Activated T-helper 2 cell treated with anti-CD3 and anti-CD28 coated beads, Interferon-gamma antibody, Interleukin-2, Interleukin-4, amounts not matched to agents 10 μg/mL and 5 μg/mL and 100 μg/mL, durations not matched to agents 14 hours and 24 hours and 36 hours (primary cell): ENCODE measurements at regions not wholly inside any gene's neighbourhood (a gene's known extent, or its start where the extent isn't known, plus 50 kb on each side); places are given as distances from the start of the nearest gene placed in this dataset.

Experiments
- DNase-seq: peaks from one replicate; pipeline ENCODE4 v3.0.0; 2021; ENCODE audit warnings: low spot score
- H3K27ac Mint-ChIP-seq: one replicate; pipeline ENCODE4 v1.8.0; 2021; ENCODE audit warnings: mixed read lengths
- H3K27me3 Mint-ChIP-seq: one replicate; pipeline ENCODE4 v1.8.0; 2021; ENCODE audit warnings: low read depth, mixed read lengths
- H3K36me3 Mint-ChIP-seq: one replicate; pipeline ENCODE4 v1.8.0; 2021; ENCODE audit warnings: low read depth, mixed read lengths
- H3K4me1 Mint-ChIP-seq: one replicate; pipeline ENCODE4 v1.8.0; 2021; ENCODE audit warnings: low read depth, mixed read lengths
- H3K4me3 Mint-ChIP-seq: one replicate; pipeline ENCODE4 v1.8.0; 2021; ENCODE audit warnings: low read depth, mild to moderate bottlenecking, moderate library complexity, mixed read lengths
- H3K9me3 Mint-ChIP-seq: one replicate; pipeline ENCODE4 v1.8.0; 2021; ENCODE audit warnings: mixed read lengths
- intact Hi-C: fragments of 100-400 bp; cut with micrococcal nuclease; formaldehyde crosslinking; loops from one replicate; pipeline ENCODE4 v1.15.1; 2023

- DNase-seq: no peak
- Mint-ChIP-seq H3K4me1 (no peaks in the 10 kb centered on the region), H3K27ac (no peak overlapping the region), H3K9me3 (peaks cover 37% of the 10 kb centered on the region), H3K36me3 (no peaks in the 10 kb centered on the region), H3K27me3 (no peaks in the 10 kb centered on the region), H3K4me3 (no peak overlapping the region)
- intact Hi-C loops: no loop called here
Measured at GRCh38 chr3:6147883-6148282, 713.0 kb upstream of the GRM7 start.

GRCh38 chr3:6155650-6156338 is 705.1 kb upstream of the GRM7 start:
- intact Hi-C loops: no loop called here
- Mint-ChIP-seq H3K4me3 (no peak overlapping the region), H3K27ac (no peak overlapping the region), H3K36me3 (no peaks in the 10 kb centered on the region), H3K4me1 (no peaks in the 10 kb centered on the region), H3K9me3 (peaks cover 8% of the 10 kb centered on the region), H3K27me3 (no peaks in the 10 kb centered on the region)
- no peak for DNase-seq

GRCh38 chr3:6165951-6166350 is 695.0 kb upstream of the GRM7 start:
- no peak overlapping the region for H3K4me3 Mint-ChIP-seq
- intact Hi-C loops: no loop called here
- no peaks in the 10 kb centered on the region for H3K36me3 Mint-ChIP-seq
- H3K27me3 Mint-ChIP-seq: no peaks in the 10 kb centered on the region
- H3K4me1 Mint-ChIP-seq: no peaks in the 10 kb centered on the region
- peaks cover 30% of the 10 kb centered on the region for H3K9me3 Mint-ChIP-seq
- DNase-seq: no peak
- H3K27ac Mint-ChIP-seq: no peak overlapping the region

GRCh38 chr3:6168256-6168655 is 692.7 kb upstream of the GRM7 start:
- no peaks in the 10 kb centered on the region for H3K27me3 Mint-ChIP-seq
- no peaks in the 10 kb centered on the region for H3K36me3 Mint-ChIP-seq
- no peak overlapping the region for H3K4me3 Mint-ChIP-seq
- intact Hi-C loops: no loop called here
- H3K4me1 Mint-ChIP-seq: no peaks in the 10 kb centered on the region
- no peak overlapping the region for H3K27ac Mint-ChIP-seq
- DNase-seq: no peak
- peaks cover 25% of the 10 kb centered on the region for H3K9me3 Mint-ChIP-seq

GRCh38 chr3:6172871-6173642 is 687.9 kb upstream of the GRM7 start:
- no peak for DNase-seq
- Mint-ChIP-seq H3K9me3 (peaks cover 25% of the 10 kb centered on the region), H3K4me1 (no peaks in the 10 kb centered on the region), H3K36me3 (no peaks in the 10 kb centered on the region), H3K27me3 (no peaks in the 10 kb centered on the region), H3K4me3 (no peak overlapping the region), H3K27ac (no peak overlapping the region)
- intact Hi-C loops: no loop called here

GRCh38 chr3:6177417-6177816 is 683.5 kb upstream of the GRM7 start:
- no peaks in the 10 kb centered on the region for H3K27me3 Mint-ChIP-seq
- intact Hi-C loops: no loop called here
- H3K4me3 Mint-ChIP-seq: no peak overlapping the region
- H3K9me3 Mint-ChIP-seq: peaks cover 22% of the 10 kb centered on the region
- H3K36me3 Mint-ChIP-seq: no peaks in the 10 kb centered on the region
- DNase-seq: no peak
- H3K4me1 Mint-ChIP-seq: no peaks in the 10 kb centered on the region
- H3K27ac Mint-ChIP-seq: no peak overlapping the region

- intact Hi-C loops: no loop called here
- Mint-ChIP-seq H3K4me3 (no peak overlapping the region), H3K4me1 (no peaks in the 10 kb centered on the region), H3K27me3 (no peaks in the 10 kb centered on the region), H3K9me3 (peaks cover 20% of the 10 kb centered on the region), H3K36me3 (no peaks in the 10 kb centered on the region), H3K27ac (no peak overlapping the region)
- DNase-seq: no peak
Measured at GRCh38 chr3:6179761-6180160, 681.2 kb upstream of the GRM7 start.

- Mint-ChIP-seq H3K27ac (no peak overlapping the region), H3K4me1 (no peaks in the 10 kb centered on the region), H3K4me3 (no peak overlapping the region), H3K36me3 (no peaks in the 10 kb centered on the region), H3K27me3 (no peaks in the 10 kb centered on the region), H3K9me3 (peaks cover 20% of the 10 kb centered on the region)
- intact Hi-C loops: no loop called here
- DNase-seq: no peak
Measured at GRCh38 chr3:6180171-6180570, 680.7 kb upstream of the GRM7 start.

- Mint-ChIP-seq H3K4me3 (no peak overlapping the region), H3K27me3 (no peaks in the 10 kb centered on the region), H3K36me3 (no peaks in the 10 kb centered on the region), H3K27ac (no peak overlapping the region), H3K4me1 (no peaks in the 10 kb centered on the region), H3K9me3 (peaks cover 20% of the 10 kb centered on the region)
- intact Hi-C loops: no loop called here
- no peak for DNase-seq
Measured at GRCh38 chr3:6182476-6182875, 678.4 kb upstream of the GRM7 start.

- DNase-seq: no peak
- Mint-ChIP-seq H3K27ac (no peak overlapping the region), H3K9me3 (peaks cover 20% of the 10 kb centered on the region), H3K36me3 (no peaks in the 10 kb centered on the region), H3K27me3 (no peaks in the 10 kb centered on the region), H3K4me3 (no peak overlapping the region), H3K4me1 (no peaks in the 10 kb centered on the region)
- intact Hi-C loops: no loop called here
Measured at GRCh38 chr3:6182909-6183308, 678.0 kb upstream of the GRM7 start.

GRCh38 chr3:6189384-6189783 is 671.5 kb upstream of the GRM7 start:
- no peak for DNase-seq
- no peak overlapping the region for H3K27ac Mint-ChIP-seq
- peaks cover 40% of the 10 kb centered on the region for H3K9me3 Mint-ChIP-seq
- intact Hi-C loops: no loop called here
- no peaks in the 10 kb centered on the region for H3K4me1 Mint-ChIP-seq
- H3K27me3 Mint-ChIP-seq: no peaks in the 10 kb centered on the region
- H3K36me3 Mint-ChIP-seq: no peaks in the 10 kb centered on the region
- H3K4me3 Mint-ChIP-seq: no peak overlapping the region

GRCh38 chr3:6204891-6205290 is 656.0 kb upstream of the GRM7 start:
- no peak for DNase-seq
- Mint-ChIP-seq H3K9me3 (peaks cover 13% of the 10 kb centered on the region), H3K27me3 (no peaks in the 10 kb centered on the region), H3K4me1 (no peaks in the 10 kb centered on the region), H3K4me3 (no peak overlapping the region), H3K27ac (no peak overlapping the region), H3K36me3 (no peaks in the 10 kb centered on the region)
- intact Hi-C loops: no loop called here

- H3K9me3 Mint-ChIP-seq: peaks cover 14% of the 10 kb centered on the region
- H3K4me1 Mint-ChIP-seq: no peaks in the 10 kb centered on the region
- H3K4me3 Mint-ChIP-seq: no peak overlapping the region
- intact Hi-C loops: no loop called here
- H3K27ac Mint-ChIP-seq: no peak overlapping the region
- no peaks in the 10 kb centered on the region for H3K36me3 Mint-ChIP-seq
- no peak for DNase-seq
- no peaks in the 10 kb centered on the region for H3K27me3 Mint-ChIP-seq
Measured at GRCh38 chr3:6216135-6217026, 644.5 kb upstream of the GRM7 start.
